HG02571 (cell line): ENCODE measurements at regions not wholly inside any gene's neighbourhood (a gene's known extent, or its start where the extent isn't known, plus 50 kb on each side); places are given as distances from the start of the nearest gene placed in this dataset.

Experiments used
- ATAC-seq: cut with Tn5 transposase; IDR thresholded peaks from one replicate; pipeline ENCODE4 v1.9.1; 2021; ENCODE audit warnings: mild to moderate bottlenecking, moderate library complexity; ENCODE audit not compliant: unreplicated experiment

- ATAC-seq, result no peak
Observed at GRCh38 chr11:15613789-15614188, 499.1 kb downstream of the INSC start.

GRCh38 chr11:15615398-15616096, 500.8 kb downstream of the INSC start:
- ATAC-seq, result no peak

DNA sequence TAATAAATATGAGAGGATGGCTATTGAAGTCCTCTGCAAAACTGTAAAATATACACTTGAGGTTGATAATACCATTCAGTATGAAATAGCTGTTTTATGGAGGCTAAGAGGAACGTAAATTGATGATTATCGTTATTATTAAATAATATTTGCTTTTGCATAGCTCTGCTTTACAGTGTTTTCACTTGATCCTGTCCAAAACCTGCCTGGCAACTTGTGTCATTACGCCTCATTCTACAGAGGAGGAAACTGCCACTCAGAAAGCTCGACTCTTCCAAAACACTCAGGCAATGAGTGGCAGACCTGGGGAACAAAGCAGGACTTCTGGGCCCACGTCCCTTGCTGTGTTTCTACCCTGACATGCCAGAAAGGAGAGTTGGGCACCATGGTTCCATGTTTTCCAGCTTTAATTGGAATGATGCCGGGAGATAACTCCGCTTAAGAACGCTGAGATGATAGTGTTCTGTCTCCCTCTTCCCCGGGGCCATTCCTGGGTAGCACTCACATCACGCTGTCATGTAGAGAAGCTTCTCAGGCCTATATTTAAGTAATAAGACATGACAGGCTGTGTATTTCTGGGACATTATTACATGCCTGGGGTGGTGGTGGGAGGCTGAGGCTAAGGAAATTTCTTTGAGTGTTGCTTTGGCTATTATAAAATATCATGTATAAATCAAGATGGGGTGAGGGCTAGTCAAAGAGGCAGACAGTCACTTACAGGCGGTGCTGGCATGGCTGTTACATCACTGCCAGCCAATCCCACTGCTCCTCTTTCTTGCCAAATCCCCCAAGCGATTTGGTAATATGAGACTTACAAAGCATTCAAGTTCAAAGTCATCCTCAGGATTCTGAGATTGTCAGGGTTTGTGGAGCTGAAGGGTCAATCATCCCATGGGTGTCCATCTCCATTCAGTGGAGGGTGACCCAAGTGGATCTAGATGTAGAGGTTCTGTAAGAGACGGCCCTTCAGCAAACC, 501.7 kb downstream of the INSC start:
- no peak for ATAC-seq

- ATAC-seq, result no peak
Observed at GRCh38 chr11:15617126-15617525, 502.4 kb downstream of the INSC start.

GRCh38 chr11:15618583-15619032, 503.9 kb downstream of the INSC start:
- no peak for ATAC-seq

DNA sequence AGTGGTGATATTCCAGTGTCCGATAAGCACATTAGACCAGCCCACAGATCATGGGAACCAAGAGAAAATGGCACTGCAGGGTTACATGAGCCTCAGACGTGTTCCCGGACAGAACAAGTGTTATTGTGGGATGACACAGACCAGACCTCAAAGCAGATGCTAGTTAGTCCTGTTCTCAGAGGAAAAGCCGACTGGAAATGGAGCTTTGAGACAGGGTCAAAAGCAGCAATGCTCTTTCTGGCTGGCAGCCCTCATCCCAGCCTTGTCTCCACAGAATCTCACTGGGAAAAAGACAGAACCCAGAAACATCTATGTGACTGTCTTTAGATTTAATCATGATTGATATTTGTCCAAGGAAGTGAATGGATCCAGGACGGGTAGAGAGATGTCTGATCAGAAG, 506.8 kb downstream of the INSC start:
- ATAC-seq, result no peak

GRCh38 chr11:15622231-15622890, 507.6 kb downstream of the INSC start:
- ATAC-seq, result no peak

- no peak for ATAC-seq
Observed at GRCh38 chr11:15624701-15625100, 510.0 kb downstream of the INSC start.

- no peak for ATAC-seq
Observed at GRCh38 chr11:15625691-15626090, 511.0 kb downstream of the INSC start.

GRCh38 chr11:15627560-15627959, 512.8 kb downstream of the INSC start:
- ATAC-seq, result no peak

- no peak for ATAC-seq
Observed at GRCh38 chr11:15629690-15630321, 515.1 kb downstream of the INSC start.

DNA sequence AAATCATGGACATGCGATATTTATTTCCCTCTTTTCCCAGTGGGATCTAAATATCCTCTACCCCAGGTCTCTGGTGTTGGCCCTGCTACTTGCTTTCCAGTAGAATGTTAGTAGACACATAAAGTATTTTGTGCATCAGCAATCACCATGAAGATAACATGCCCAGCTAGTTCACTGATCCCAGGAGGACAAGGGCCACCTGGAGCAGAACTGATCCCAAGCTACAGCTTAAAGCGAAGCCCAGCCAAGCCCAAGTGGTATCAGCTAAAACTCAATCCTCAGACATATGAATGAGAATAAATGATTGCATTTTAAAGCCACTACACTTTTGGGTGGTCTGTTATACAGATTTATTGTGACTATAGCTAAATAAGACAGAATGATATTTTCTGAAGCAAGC, 516.2 kb downstream of the INSC start:
- no peak for ATAC-seq

DNA sequence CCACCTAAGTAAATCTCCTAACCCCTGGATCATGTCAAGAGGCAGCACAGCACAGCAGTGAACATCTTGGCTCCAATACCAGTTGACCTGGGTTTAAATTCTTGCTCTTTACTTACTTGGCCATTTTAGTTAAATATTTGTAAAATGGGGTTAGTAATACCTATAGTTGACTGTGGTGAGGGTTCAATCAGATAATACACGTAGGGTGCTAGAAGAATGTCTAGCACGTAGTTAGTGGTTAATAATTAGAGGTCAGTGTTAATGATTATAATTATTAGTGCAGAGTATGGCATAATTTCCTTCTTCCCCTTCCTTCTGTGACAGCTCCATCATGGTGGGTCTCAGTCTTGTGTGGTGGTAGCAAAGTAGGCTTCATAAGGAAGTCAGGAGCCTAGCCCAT, 520.8 kb downstream of the INSC start:
- ATAC-seq, result no peak

- ATAC-seq, result no peak
Observed at GRCh38 chr11:15636521-15637089, 521.9 kb downstream of the INSC start.

GRCh38 chr11:15638386-15638787, 523.7 kb downstream of the INSC start:
- ATAC-seq, result no peak

- no peak for ATAC-seq
Observed at GRCh38 chr11:15640318-15640717, 525.6 kb downstream of the INSC start.

- no peak for ATAC-seq
Observed at GRCh38 chr11:15641271-15642045, 526.7 kb downstream of the INSC start.

DNA sequence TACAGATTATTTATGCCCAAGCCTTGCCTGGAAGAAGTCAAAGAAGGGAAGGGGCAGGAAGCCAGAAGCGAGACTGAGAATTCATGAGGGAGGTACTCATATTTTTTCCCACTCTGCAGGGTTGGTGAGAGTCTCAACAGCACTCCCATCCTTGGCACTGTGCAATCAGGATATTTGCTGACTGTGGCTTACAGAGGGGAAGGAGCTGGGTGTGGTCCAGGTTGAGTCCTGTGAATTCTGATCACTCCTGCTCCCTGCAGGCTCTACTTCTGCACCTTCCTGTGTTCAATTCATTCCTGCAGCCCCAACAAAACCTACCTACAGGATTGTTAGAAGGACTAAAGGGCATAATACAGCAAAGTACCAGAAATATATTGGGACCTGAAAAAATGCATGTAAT, 530.5 kb downstream of the INSC start:
- ATAC-seq, result no peak

DNA sequence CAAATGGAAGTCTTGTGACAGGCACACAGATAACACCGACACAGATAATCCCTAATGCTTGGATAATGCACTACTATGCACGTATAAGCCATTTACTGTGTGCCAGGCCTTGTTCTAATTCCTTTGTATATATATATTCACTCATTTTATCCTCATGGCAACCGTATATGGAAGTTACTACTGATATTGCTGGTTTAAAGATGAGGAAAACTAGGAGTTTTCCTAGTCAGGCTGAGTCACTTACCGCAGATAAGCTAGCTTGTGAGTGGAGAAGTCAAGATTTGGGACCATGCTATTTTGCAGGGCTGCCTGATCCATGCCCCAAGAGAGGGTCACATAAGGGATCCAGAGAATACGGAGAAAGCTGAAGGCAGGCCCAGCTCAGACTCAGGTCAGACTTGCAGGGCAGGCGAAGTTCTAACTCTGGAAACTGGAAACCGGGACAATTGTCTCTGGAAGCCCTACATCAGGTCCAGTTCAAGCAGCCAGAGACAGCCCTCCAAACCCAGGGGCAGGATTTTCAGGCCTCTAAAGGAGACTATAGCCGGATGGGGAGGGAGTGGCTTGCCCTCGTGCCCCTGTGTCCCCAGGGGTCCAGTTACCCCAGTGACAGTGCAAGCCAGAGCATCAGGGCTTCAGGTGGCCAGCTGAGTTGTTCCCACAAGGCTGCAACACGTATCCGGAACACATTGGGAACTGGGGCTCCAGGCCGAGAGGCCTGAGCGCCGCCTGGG, 534.8 kb downstream of the INSC start:
- ATAC-seq, result peak; percentile 17
